AG04449 (cell line): ENCODE measurements at regions not wholly inside any gene's neighbourhood (a gene's known extent, or its start where the extent isn't known, plus 50 kb on each side); places are given as distances from the start of the nearest gene placed in this dataset.
"Not testable (repeated sequence)": the region's sequence is repeated elsewhere in the genome, so short reads cannot be mapped to it uniquely, and the experiment has no call there.

Experiments
- CTCF ChIA-PET: fragments of 350-600 bp; formaldehyde crosslinking; extraction: SDS; loops from one replicate; lab custom pipeline; 2021; ENCODE audit warnings: antibody characterized with exemption; lab: Yijun Ruan, JAX
- POLR2A ChIA-PET: fragments of 400-600, 350-600 bp; formaldehyde crosslinking; extraction: SDS; loops from one replicate; lab custom pipeline; 2020; ENCODE audit warnings: antibody characterized with exemption, inconsistent platforms; lab: Yijun Ruan, JAX
- DNase-seq: peaks from one replicate; pipeline ENCODE4 v3.0.0-alpha.2; 2010; ENCODE audit warnings: low read depth, low spot score
- H3K4me3 ChIP-seq: 2 replicates; pipeline ENCODE4 v1.5.1; 2011; ENCODE audit warnings: low read depth, mild to moderate bottlenecking, control low read depth, low read length
- TF ChIP-seq, protein P1 (sequence below): IDR thresholded peaks from one replicate; pipeline ENCODE4 v1.5.1; 2011; ENCODE audit warnings: mild to moderate bottlenecking, moderate library complexity, low read length, control low read depth, inconsistent platforms; ENCODE audit not compliant: insufficient read depth; ENCODE audit errors: missing control alignments

DNA sequence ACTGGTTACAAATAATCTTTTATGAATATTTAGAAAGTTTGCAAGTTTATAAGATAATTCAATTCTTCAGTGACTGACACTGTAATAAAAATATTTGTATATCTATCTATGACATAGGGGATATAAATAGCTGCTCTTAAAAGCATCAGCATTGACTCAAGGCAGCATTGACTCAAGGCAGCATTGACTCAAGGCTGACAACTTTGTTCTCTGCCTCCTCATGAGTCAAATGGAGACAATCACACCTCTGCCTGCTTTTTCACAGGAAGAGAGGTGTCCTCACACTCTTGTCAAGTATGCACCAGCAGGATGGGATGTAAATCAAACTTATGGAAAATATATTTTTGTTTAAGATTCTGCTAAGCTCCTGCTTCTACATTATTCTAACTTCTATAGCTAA lies 1173.1 kb downstream of the NSUN3 start:
- ChIA-PET CTCF (no interaction called here), POLR2A (no interaction called here)
- TF ChIP-seq, protein P1, sequence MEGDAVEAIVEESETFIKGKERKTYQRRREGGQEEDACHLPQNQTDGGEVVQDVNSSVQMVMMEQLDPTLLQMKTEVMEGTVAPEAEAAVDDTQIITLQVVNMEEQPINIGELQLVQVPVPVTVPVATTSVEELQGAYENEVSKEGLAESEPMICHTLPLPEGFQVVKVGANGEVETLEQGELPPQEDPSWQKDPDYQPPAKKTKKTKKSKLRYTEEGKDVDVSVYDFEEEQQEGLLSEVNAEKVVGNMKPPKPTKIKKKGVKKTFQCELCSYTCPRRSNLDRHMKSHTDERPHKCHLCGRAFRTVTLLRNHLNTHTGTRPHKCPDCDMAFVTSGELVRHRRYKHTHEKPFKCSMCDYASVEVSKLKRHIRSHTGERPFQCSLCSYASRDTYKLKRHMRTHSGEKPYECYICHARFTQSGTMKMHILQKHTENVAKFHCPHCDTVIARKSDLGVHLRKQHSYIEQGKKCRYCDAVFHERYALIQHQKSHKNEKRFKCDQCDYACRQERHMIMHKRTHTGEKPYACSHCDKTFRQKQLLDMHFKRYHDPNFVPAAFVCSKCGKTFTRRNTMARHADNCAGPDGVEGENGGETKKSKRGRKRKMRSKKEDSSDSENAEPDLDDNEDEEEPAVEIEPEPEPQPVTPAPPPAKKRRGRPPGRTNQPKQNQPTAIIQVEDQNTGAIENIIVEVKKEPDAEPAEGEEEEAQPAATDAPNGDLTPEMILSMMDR = no peak
- no peak for DNase-seq
- H3K4me3 ChIP-seq = no peak overlapping the region

DNA sequence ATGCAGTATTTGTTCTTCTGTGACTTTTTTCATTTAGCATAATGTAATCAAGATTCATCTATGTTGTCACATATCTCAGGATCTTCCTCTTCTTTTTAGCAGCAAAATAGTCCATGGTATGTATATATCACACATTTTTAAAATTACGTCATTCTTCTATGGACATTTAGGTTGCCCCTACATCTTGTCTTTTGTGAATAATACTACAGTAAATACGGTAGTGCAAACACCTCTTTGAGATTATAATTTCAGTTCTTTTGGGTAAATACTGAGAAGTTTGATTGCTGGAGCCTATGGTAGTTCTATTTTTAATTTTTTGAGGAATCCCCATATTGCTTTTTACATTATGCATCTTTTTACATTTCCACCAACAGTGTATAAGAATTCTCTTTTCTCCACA lies 1174.9 kb downstream of the NSUN3 start:
- TF ChIP-seq, protein P1 = no peak
- POLR2A ChIA-PET = no interaction called here
- DNase-seq = no peak
- CTCF ChIA-PET = no interaction called here
- no peak overlapping the region for H3K4me3 ChIP-seq

DNA sequence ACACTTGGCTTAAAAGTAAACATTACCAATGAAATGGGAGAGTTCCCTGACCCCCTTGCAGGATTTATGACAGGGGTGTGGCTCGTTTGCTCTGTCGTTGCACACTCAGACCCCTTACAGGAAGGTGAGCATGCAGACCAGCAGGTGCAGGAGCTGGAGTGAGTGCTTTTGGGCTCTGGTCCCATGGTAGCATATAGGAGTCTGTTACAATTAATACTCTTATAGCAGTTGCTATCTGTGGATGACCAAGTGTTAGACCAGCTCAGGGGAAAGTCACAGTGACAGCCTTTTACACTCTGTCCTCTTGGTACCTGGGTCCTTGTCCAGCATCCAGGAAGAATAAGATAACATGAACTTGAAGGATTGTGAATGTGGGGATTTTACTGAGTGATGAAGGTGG lies 1177.5 kb downstream of the NSUN3 start:
- POLR2A ChIA-PET = no interaction called here
- H3K4me3 ChIP-seq = no peak overlapping the region
- CTCF ChIA-PET = no interaction called here
- TF ChIP-seq, protein P1 = no peak
- no peak for DNase-seq

DNA sequence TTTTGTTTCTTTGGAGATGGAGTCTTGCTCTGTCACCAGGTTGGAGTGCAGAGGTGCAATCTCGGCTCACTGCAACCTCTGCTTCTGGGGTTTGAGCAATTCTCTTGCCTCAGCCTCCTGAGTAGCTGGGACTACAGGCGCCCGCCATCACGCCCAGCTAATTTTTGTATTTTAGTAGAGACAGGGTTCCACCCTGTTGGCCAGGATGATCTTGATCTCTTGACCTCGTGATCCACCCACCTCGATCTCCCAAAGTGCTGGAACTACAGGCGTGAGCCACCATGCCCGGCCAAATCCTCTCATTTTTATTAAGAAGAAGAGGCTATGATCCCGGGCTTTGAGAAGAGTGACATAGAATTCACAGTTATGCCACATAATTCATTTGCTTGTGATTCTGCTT lies 1178.4 kb downstream of the NSUN3 start:
- DNase-seq, POLR2A ChIA-PET, CTCF ChIA-PET, H3K4me3 ChIP-seq: not testable (repeated sequence)

DNA sequence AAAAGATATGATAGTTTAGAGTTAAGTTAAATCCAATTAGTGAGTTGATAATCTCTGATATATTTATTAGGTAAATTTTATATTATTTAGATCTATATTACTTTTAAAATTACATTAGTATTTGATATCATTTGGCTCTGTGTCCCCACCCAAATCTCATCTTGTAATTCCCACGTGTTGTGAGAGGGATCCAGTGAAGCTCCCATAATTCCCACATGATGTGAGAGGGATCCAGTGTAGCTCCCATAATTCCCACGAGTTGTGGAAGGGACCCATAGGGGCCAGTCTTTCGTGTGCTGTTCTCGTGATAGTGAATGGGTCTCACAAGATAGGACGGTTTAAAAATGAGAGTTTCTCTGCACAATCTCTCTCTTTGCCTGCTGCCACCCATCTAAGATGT lies 1183.6 kb downstream of the NSUN3 start:
- CTCF ChIA-PET = no interaction called here
- TF ChIP-seq, protein P1 = no peak
- POLR2A ChIA-PET = no interaction called here
- DNase-seq = no peak
- H3K4me3 ChIP-seq = no peak overlapping the region

DNA sequence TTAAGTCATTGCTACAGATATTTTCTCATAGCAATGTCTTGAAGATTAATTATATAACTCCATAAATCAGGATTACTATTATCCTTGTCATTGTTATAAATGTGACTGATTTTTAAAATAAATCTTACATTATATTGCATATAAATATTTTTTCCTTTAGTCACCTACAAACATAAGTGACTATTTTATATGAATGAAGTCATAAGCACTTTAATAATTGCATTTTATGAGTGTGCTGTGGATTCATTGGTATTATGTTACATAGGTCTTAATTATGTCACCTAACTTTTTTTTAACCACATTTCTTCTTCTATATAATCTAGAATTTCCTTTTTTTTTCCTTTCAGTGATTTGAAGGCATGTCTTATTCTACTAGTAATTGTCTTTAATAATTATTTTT lies 1191.2 kb downstream of the NSUN3 start:
- no peak for DNase-seq
- ChIA-PET CTCF (no interaction called here), POLR2A (no interaction called here)
- TF ChIP-seq, protein P1 = no peak
- H3K4me3 ChIP-seq = no peak overlapping the region

DNA sequence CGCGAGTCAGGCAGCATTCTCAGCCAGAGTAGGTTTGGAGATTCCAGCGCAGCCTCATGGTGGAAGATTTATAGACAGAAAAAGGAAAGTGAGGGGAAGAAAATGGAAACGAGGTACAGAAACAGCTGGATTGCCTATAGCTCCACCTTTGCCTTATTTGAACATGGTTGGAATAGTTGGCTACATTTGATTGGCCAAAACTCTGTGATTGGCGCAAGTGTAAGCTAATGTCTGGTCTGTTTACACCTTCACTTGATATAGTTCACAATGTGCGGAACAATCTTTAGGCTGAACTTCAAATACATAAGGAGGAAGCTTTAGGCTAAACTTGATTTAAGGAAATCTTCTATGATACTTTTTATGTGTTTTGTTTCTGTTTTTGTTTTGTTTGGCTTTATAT lies 1191.9 kb downstream of the NSUN3 start:
- no peak for DNase-seq
- ChIA-PET CTCF (no interaction called here), POLR2A (no interaction called here)
- TF ChIP-seq, protein P1 = no peak
- no peak overlapping the region for H3K4me3 ChIP-seq
